Prostate gland (tissue), 2 donors: ENCODE measurements at regions not wholly inside any gene's neighbourhood (a gene's known extent, or its start where the extent isn't known, plus 50 kb on each side); places are given as distances from the start of the nearest gene placed in this dataset.
A peak's percentile ranks its signal among the peaks of the same experiment; 100 is the strongest.

Source experiments
- DNase-seq: peaks from one replicate; pipeline ENCODE4 v3.0.0-alpha.2; 2019; ENCODE audit warnings: low spot score
- H3K27ac ChIP-seq, 2 donors: fragments of 200-600 bp; sonication (generic); 2 replicates each; pipeline ENCODE4 v1.5.1; 2017 to 2019
- H3K27me3 ChIP-seq: fragments of 200-600 bp; sonication (generic); replicated peaks from 2 replicates; pipeline ENCODE4 v1.5.1; 2019; ENCODE audit not compliant: insufficient read depth
- H3K36me3 ChIP-seq, 2 donors: fragments of 200-600 bp; sonication (generic); 1 replicate in 1 of 2; 2 replicates in 1 of 2; pipeline versions ENCODE4 v1.5.1 to v1.8.1; 2017 to 2019
- H3K4me1 ChIP-seq: fragments of 200-600 bp; sonication (generic); replicated peaks from 2 replicates; pipeline ENCODE4 v1.5.1; 2019
- H3K4me3 ChIP-seq, 2 donors: fragments of 200-600 bp; sonication (generic); 2 replicates each; pipeline ENCODE4 v1.5.1; 2017 to 2019
- H3K9me3 ChIP-seq: fragments of 200-600 bp; sonication (generic); 2 replicates; pipeline ENCODE4 v1.5.1; 2017
- POLR2A ChIP-seq: fragments of 450-650 bp; IDR thresholded peaks from one replicate; pipeline ENCODE4 v1.6.1; 2016; ENCODE audit warnings: antibody characterized with exemption, mild to moderate bottlenecking
- POLR2AphosphoS5 ChIP-seq: sonication (generic); formaldehyde crosslinking; IDR thresholded peaks from one replicate; pipeline ENCODE4 v1.6.1; 2017; ENCODE audit warnings: antibody characterized with exemption
- WGBS: methylation state at CpG from one replicate; pipeline ENCODE4 v1.1.5; 2018; 5-methylcytosine and 5-hydroxymethylcytosine counted together
- intact Hi-C: fragments of 100-400 bp; cut with DNase I; formaldehyde crosslinking; loops from one replicate; pipeline ENCODE4 v1.14.2; 2022
- TF ChIP-seq, protein P1 (sequence below), 4 experiments: fragments of 200-600 bp in 2 of 4; fragments of 450-650 bp in 2 of 4; sonication (generic) in 2 of 4; IDR thresholded peaks; 1 replicate in 3 of 4; 2 replicates in 1 of 4; pipeline ENCODE4 v1.5.1; 2016 to 2019; ENCODE audit warnings: antibody characterized with exemption in 4 of 4, mild to moderate bottlenecking in 2 of 4, moderate library complexity in 2 of 4

DNA sequence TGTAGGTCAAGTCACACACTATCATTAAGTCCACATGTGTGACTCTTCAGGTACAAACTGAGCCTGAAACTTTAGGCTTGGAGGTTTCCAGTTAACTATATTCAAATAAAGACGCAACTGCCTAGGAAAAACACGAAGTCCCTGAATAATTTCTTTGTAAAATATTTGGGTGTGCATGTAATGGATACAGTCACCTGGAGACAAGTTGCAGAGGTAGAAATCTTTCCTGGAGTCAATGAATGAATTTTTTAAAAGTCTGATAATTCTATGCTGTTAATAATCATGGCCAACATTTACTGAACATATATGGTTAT is 132.7 kb downstream of the MTX3 start:
- H3K9me3 ChIP-seq, result no peaks in the 10 kb centered on the region
- no peak for DNase-seq
- TF ChIP-seq POLR2AphosphoS5 (no peak), POLR2A (no peak)
- TF ChIP-seq, protein P1, sequence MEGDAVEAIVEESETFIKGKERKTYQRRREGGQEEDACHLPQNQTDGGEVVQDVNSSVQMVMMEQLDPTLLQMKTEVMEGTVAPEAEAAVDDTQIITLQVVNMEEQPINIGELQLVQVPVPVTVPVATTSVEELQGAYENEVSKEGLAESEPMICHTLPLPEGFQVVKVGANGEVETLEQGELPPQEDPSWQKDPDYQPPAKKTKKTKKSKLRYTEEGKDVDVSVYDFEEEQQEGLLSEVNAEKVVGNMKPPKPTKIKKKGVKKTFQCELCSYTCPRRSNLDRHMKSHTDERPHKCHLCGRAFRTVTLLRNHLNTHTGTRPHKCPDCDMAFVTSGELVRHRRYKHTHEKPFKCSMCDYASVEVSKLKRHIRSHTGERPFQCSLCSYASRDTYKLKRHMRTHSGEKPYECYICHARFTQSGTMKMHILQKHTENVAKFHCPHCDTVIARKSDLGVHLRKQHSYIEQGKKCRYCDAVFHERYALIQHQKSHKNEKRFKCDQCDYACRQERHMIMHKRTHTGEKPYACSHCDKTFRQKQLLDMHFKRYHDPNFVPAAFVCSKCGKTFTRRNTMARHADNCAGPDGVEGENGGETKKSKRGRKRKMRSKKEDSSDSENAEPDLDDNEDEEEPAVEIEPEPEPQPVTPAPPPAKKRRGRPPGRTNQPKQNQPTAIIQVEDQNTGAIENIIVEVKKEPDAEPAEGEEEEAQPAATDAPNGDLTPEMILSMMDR (IDR thresholded peaks at IDR 0.05), result no peak
- intact Hi-C loops, result no loop called here
- no peaks in the 10 kb centered on the region for H3K36me3 ChIP-seq
- no peak overlapping the region for H3K27ac ChIP-seq
- no peaks in the 10 kb centered on the region for H3K4me1 ChIP-seq
- 90% methylated on average over 2 of the region's 2 CpGs for WGBS
- H3K27me3 ChIP-seq, result no peaks in the 10 kb centered on the region
- no peak overlapping the region for H3K4me3 ChIP-seq

GRCh38 chr5:79857714-79858409 is 133.2 kb downstream of the MTX3 start:
- Histone ChIP-seq H3K4me1 (no peaks in the 10 kb centered on the region), H3K27me3 (no peaks in the 10 kb centered on the region), H3K9me3 (no peaks in the 10 kb centered on the region), H3K4me3 (no peak overlapping the region), H3K36me3 (no peaks in the 10 kb centered on the region), H3K27ac (no peak overlapping the region)
- 44% methylated on average over 9 of the region's 9 CpGs for WGBS
- intact Hi-C loops, result no loop called here
- TF ChIP-seq POLR2AphosphoS5, result no peak
- no peak for TF ChIP-seq POLR2A
- TF ChIP-seq, protein P1 (IDR thresholded peaks at IDR 0.05), result peak; percentile 86 to 92 (median 90)
- peak; percentile 54 for DNase-seq

DNA sequence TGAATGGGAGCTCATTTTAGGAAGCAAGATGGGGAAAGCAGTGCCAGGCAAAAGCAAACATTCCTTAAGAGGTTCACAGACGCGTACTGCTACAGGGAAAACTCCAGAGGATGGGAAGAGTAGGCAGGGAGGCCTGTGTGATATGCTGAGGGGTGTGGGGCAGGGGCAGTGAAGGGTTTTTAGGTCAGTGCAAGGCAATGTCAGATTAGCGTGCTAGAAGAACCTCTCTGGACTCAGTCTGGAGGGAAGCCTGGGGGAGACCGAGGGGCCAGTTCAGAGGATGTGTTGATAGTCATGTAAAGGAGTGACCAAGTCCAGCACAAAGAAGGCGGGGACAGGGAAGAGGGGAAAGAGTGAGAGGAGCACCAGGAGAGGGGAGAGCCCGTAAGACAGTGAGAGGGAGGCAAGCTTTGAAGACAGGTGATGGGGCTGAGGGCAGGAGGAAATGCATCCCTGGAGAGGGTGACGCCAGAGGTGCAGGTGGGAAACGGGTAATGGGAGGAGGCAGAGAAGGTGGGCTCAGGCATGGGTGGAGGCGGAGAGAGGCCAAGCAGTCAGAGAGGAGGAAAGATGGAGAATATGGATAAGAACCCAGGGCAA is 134.5 kb downstream of the MTX3 start:
- no peaks in the 10 kb centered on the region for H3K4me1 ChIP-seq
- H3K4me3 ChIP-seq, result no peak overlapping the region
- no peaks in the 10 kb centered on the region for H3K36me3 ChIP-seq
- no peak for DNase-seq
- H3K9me3 ChIP-seq, result no peaks in the 10 kb centered on the region
- intact Hi-C loops, result no loop called here
- TF ChIP-seq, protein P1 (IDR thresholded peaks at IDR 0.05), result no peak
- TF ChIP-seq POLR2AphosphoS5 (no peak), POLR2A (no peak)
- H3K27ac ChIP-seq, result no peak overlapping the region
- 88% methylated on average over 9 of the region's 9 CpGs for WGBS
- no peaks in the 10 kb centered on the region for H3K27me3 ChIP-seq

DNA sequence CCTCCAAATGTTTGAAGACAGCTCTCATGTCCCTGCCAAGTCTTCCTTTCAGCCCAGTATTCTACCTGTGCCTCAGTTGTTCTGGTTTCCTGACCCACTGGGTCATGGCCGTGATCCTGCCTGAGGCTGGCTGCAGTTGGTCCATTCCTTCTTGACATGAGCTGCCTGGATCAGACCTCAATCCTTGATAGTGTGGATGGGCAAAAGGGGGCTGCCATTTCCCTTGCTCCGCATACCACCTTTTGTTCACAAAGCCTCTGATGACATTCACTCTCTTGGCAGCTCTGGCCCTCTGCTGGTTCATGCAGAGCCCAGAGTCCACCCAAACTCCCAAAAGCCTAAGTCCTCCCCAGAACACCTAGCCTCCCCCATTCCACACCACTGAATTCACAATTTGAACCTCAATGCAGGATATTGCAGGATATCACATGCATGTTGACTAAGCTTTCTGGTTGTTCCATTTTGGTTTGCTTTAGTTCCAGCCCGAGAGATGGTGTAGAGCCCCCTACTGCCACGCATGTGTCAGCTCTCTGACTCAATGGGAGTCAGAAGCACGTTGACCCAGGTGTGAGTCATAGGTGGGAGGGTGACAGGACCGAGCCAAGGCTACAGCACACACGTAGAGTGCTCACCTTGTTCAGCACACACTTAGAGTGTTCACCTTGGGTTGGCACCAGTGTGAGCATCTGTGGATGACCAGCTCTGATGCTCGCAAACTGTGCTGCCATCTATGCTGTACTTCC is 137.2 kb downstream of the MTX3 start:
- Histone ChIP-seq H3K4me1 (no peaks in the 10 kb centered on the region), H3K36me3 (no peaks in the 10 kb centered on the region), H3K4me3 (no peak overlapping the region), H3K27me3 (no peaks in the 10 kb centered on the region), H3K9me3 (no peaks in the 10 kb centered on the region), H3K27ac (no peak overlapping the region)
- DNase-seq, result no peak
- TF ChIP-seq POLR2A (no peak), POLR2AphosphoS5 (no peak)
- TF ChIP-seq, protein P1 (IDR thresholded peaks at IDR 0.05), result no peak
- intact Hi-C loops, result no loop called here
- WGBS, result 84% methylated on average over 8 of the region's 8 CpGs
